HG03280 (cell line): ENCODE measurements at regions not wholly inside any gene's neighbourhood (a gene's known extent, or its start where the extent isn't known, plus 50 kb on each side); places are given as distances from the start of the nearest gene placed in this dataset.
"Not testable (repeated sequence)": the region's sequence is repeated elsewhere in the genome, so short reads cannot be mapped to it uniquely, and the experiment has no call there.

Experiments
- ATAC-seq: cut with Tn5 transposase; IDR thresholded peaks from one replicate; pipeline ENCODE4 v1.9.1; 2021; ENCODE audit warnings: mild to moderate bottlenecking, moderate library complexity; ENCODE audit not compliant: unreplicated experiment

- no peak for ATAC-seq
Observed at GRCh38 chr3:197431346-197431910, 124.3 kb downstream of the BDH1 start.

GRCh38 chr3:197430934-197431333, 124.8 kb downstream of the BDH1 start:
- ATAC-seq = no peak

- no peak for ATAC-seq
Observed at GRCh38 chr3:197430502-197430901, 125.3 kb downstream of the BDH1 start.

- no peak for ATAC-seq
Observed at GRCh38 chr3:197428952-197429351, 126.8 kb downstream of the BDH1 start.

GRCh38 chr3:197428117-197428801, 127.5 kb downstream of the BDH1 start:
- ATAC-seq = no peak

GRCh38 chr3:197427021-197427420, 128.6 kb upstream of the DLG1 start:
- ATAC-seq = no peak

GRCh38 chr3:197426121-197426566, 127.7 kb upstream of the DLG1 start:
- ATAC-seq = no peak

GRCh38 chr3:197425485-197426120, 127.2 kb upstream of the DLG1 start:
- no peak for ATAC-seq

GRCh38 chr3:197424674-197425484, 126.5 kb upstream of the DLG1 start:
- no peak for ATAC-seq

- ATAC-seq = no peak
Observed at GRCh38 chr3:197424266-197424665, 125.9 kb upstream of the DLG1 start.

GRCh38 chr3:197423376-197423775, 125.0 kb upstream of the DLG1 start:
- no peak for ATAC-seq

- ATAC-seq = no peak
Observed at GRCh38 chr3:197422506-197422905, 124.1 kb upstream of the DLG1 start.

GRCh38 chr3:197421021-197421420, 122.6 kb upstream of the DLG1 start:
- ATAC-seq = no peak

GRCh38 chr3:197420566-197420965, 122.2 kb upstream of the DLG1 start:
- no peak for ATAC-seq

GRCh38 chr3:197420115-197420514, 121.7 kb upstream of the DLG1 start:
- ATAC-seq = no peak

- no peak for ATAC-seq
Observed at GRCh38 chr3:197419696-197420095, 121.3 kb upstream of the DLG1 start.

GRCh38 chr3:197417911-197418618, 119.7 kb upstream of the DLG1 start:
- no peak for ATAC-seq

- no peak for ATAC-seq
Observed at GRCh38 chr3:197417441-197417840, 119.0 kb upstream of the DLG1 start.

GRCh38 chr3:197411899-197412298, 113.5 kb upstream of the DLG1 start:
- ATAC-seq = not testable (repeated sequence)

- ATAC-seq = not testable (repeated sequence)
Observed at GRCh38 chr3:197410170-197410569, 111.8 kb upstream of the DLG1 start.
